PFSK-1 (cell line): ENCODE measurements at regions not wholly inside any gene's neighbourhood (a gene's known extent, or its start where the extent isn't known, plus 50 kb on each side); places are given as distances from the start of the nearest gene placed in this dataset.

Experiments used
- FOXP2 ChIP-seq: optimal IDR thresholded peaks from 2 replicates; pipeline ENCODE3; 2011; ENCODE audit warnings: borderline replicate concordance, control low read depth, inconsistent platforms; ENCODE audit not compliant: insufficient read depth; ENCODE audit errors: extremely low read length, extremely low read depth
- POLR2AphosphoS5 ChIP-seq: IDR thresholded peaks from 2 replicates; pipeline ENCODE4 v1.6.1; 2012; ENCODE audit warnings: low read depth, mild to moderate bottlenecking, control low read depth, low read length, moderate library complexity
- REST ChIP-seq, 2 experiments: IDR thresholded peaks; 2 replicates each; pipeline versions ENCODE4 v1.6.1 to v1.8.0; 2011 to 2012; ENCODE audit warnings: low read depth in 2 of 2, low read length in 2 of 2, control low read depth in 1 of 2, inconsistent platforms in 1 of 2, mild to moderate bottlenecking in 1 of 2, moderate library complexity in 1 of 2; ENCODE audit not compliant: insufficient read depth in 1 of 2
- SIN3A ChIP-seq: IDR thresholded peaks from 2 replicates; pipeline ENCODE4 v1.6.1; 2012; ENCODE audit warnings: mild to moderate bottlenecking, low read length, moderate library complexity, borderline replicate concordance; ENCODE audit not compliant: insufficient read depth
- TAF1 ChIP-seq: IDR thresholded peaks from 2 replicates; pipeline ENCODE4 v1.6.1; 2012; ENCODE audit warnings: low read length, control low read depth, borderline replicate concordance; ENCODE audit not compliant: insufficient read depth

GRCh38 chr2:17255071-17255470, 263.2 kb downstream of the RAD51AP2 start:
- TF ChIP-seq REST (IDR thresholded peaks at IDR 0.05; ENCODE audit: insufficient read depth in 1 of 2, low read depth in 2 of 2, low read length in 2 of 2): no peak
- TF ChIP-seq POLR2AphosphoS5: no peak
- no peak for TF ChIP-seq FOXP2
- no peak for TF ChIP-seq TAF1
- TF ChIP-seq SIN3A: no peak

- TF ChIP-seq TAF1 (no peak), POLR2AphosphoS5 (no peak), REST (IDR thresholded peaks at IDR 0.05; ENCODE audit: insufficient read depth in 1 of 2, low read depth in 2 of 2, low read length in 2 of 2) (no peak), SIN3A (no peak), FOXP2 (no peak)
Measured at GRCh38 chr2:17254421-17254820, 263.8 kb downstream of the RAD51AP2 start.

GRCh38 chr2:17252258-17252657, 266.0 kb downstream of the RAD51AP2 start:
- no peak for TF ChIP-seq SIN3A
- TF ChIP-seq POLR2AphosphoS5: no peak
- TF ChIP-seq REST (IDR thresholded peaks at IDR 0.05; ENCODE audit: insufficient read depth in 1 of 2, low read depth in 2 of 2, low read length in 2 of 2): no peak
- TF ChIP-seq FOXP2: no peak
- TF ChIP-seq TAF1: no peak

GRCh38 chr2:17251171-17251570, 267.1 kb downstream of the RAD51AP2 start:
- TF ChIP-seq FOXP2 (no peak), POLR2AphosphoS5 (no peak), TAF1 (no peak), SIN3A (no peak)

- TF ChIP-seq POLR2AphosphoS5: no peak
- no peak for TF ChIP-seq SIN3A
Measured at GRCh38 chr2:17249249-17249648, 269.0 kb downstream of the RAD51AP2 start.

GRCh38 chr2:17245906-17246305, 272.3 kb downstream of the RAD51AP2 start:
- no peak for TF ChIP-seq SIN3A
- TF ChIP-seq POLR2AphosphoS5: no peak
- TF ChIP-seq FOXP2: no peak
- no peak for TF ChIP-seq TAF1
- TF ChIP-seq REST (IDR thresholded peaks at IDR 0.05; ENCODE audit: insufficient read depth in 1 of 2, low read depth in 2 of 2, low read length in 2 of 2): no peak
